ENCODE measurements at regions not wholly inside any gene's neighbourhood (a gene's known extent, or its start where the extent isn't known, plus 50 kb on each side); places are given as distances from the start of the nearest gene placed in this dataset.

DNA sequence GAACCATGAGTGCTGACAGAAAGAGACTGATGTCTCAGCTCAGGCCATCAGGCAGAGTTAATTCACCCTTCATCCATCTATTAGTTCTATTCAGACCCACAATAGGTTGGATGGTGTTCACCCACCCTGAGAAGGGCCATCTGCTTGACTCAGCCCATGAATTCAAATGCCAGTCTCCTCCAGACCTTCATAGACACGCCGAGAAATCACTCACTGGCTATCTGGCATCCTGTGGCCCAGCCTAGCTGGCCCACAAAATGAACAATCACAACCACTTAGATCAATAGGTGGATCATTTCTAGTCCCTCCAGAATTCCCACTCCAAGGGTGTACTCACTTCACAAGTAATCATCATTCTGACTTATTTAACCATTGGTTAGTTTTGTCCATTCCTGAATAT lies 58.2 kb downstream of the MYEOV start:
- peaks cover 3 to 34% of the 10 kb centered on the region in 2 experiments; a peak in 3 of 4 replicates for H3K4me1 ChIP-seq (ENCODE audit: control insufficient read depth in 1 of 2, insufficient read depth in 2 of 2, low read depth in 1 of 2, low read length in 1 of 2)
- H2AFZ ChIP-seq (ENCODE audit: low read depth) = no peak overlapping the region
- no peaks in the 10 kb centered on the region; the same call in 1 of the 2 replicates for H3K9me3 ChIP-seq
- H3K27ac ChIP-seq (ENCODE audit: low read depth in 2 of 2, low read length in 1 of 2) = peak overlapping the region in 1 of 2 experiments; percentile 77; a peak in 2 of 4 replicates
- H3K27me3 ChIP-seq (ENCODE audit: insufficient read depth) = no peaks in the 10 kb centered on the region
- H3K9me2 ChIP-seq = no peaks in the 10 kb centered on the region
- CTCF ChIA-PET = no interaction called here
- WGBS (ENCODE audit: low lambda C conversion rate) = 69% methylated on average over 2 of the region's 2 CpGs
- H3K4me3 ChIP-seq (ENCODE audit: low read depth in 2 of 2, low read length in 1 of 2) = no peak overlapping the region
- no peak for TF ChIP-seq SIN3A (IDR thresholded peaks at IDR 0.05; ENCODE audit: borderline replicate concordance, low read depth, low read length)
- no peak for TF ChIP-seq RCOR1 (IDR thresholded peaks at IDR 0.05; ENCODE audit: low read length)
- TF ChIP-seq JUND (IDR thresholded peaks at IDR 0.05) = no peak
- TF ChIP-seq, protein P1, sequence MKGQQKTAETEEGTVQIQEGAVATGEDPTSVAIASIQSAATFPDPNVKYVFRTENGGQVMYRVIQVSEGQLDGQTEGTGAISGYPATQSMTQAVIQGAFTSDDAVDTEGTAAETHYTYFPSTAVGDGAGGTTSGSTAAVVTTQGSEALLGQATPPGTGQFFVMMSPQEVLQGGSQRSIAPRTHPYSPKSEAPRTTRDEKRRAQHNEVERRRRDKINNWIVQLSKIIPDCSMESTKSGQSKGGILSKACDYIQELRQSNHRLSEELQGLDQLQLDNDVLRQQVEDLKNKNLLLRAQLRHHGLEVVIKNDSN (IDR thresholded peaks at IDR 0.05; ENCODE audit: borderline replicate concordance, low read depth) = no peak
- TF ChIP-seq FOXJ3 (CRISPR knock-in tag; IDR thresholded peaks at IDR 0.05) = no peak
- no peak for TF ChIP-seq FOXM1 (IDR thresholded peaks at IDR 0.05; ENCODE audit: low read depth)
- TF ChIP-seq NRF1 (IDR thresholded peaks at IDR 0.05; ENCODE audit: low read depth, low read length) = no peak
- H3K36me3 ChIP-seq (replicated peaks in 1 of 2; ENCODE audit: control insufficient read depth in 1 of 2, insufficient read depth in 2 of 2, low read length in 1 of 2) = peaks cover 0 to 8% of the 10 kb centered on the region in 2 experiments
- POLR2A ChIA-PET = no interaction called here
- no peak for DNase-seq
- peak overlapping the region; percentile 13; the same call in 1 of the 2 replicates for H3K4me2 ChIP-seq
- peak overlapping the region; percentile 28; the same call in 1 of the 2 replicates for H3K9ac ChIP-seq
- H3K79me2 ChIP-seq (ENCODE audit: insufficient read depth) = 0 out of 2 replicates have a peak, but pooled peaks cover 3% of the 10 kb centered on the region
- H3F3A ChIP-seq (replicated peaks; ENCODE audit: insufficient read depth) = peaks cover 26% of the 10 kb centered on the region
- H4K20me1 ChIP-seq (ENCODE audit: insufficient read depth) = no peaks in the 10 kb centered on the region

DNA sequence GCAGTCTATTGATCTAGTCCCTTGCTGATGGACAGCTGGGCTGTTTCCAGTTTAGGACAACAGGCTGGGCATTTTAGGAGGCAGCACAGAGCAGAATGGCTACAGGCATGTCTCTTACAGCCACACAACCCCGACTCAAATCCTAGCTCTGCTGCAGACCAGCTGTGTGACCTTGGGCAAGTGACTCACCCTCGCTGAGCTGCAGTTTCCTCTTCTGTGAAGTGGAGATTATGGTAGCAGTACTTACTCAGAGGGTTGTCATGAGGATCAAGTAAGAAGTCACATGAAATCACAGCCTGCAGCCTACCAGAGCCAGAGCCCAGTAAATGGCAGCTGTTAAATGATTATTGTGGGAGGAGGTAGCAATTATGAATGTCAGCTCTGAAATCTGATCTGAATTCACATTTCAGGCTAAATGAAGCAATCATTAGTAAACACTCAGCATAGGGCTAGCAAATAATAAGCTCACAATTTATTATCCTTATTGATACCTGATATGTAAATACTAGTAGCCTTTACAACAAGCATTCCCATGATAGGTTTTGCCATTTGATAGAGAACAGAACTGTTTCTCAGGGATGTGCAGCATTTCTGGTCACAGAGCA lies 58.9 kb downstream of the MYEOV start:
- H3K79me2 ChIP-seq (ENCODE audit: insufficient read depth) = 0 out of 2 replicates have a peak, but pooled peaks cover 3% of the 10 kb centered on the region
- POLR2A ChIA-PET = no interaction called here
- peak overlapping the region; percentile 13 for H3K4me2 ChIP-seq
- H3K36me3 ChIP-seq (replicated peaks in 1 of 2; ENCODE audit: control insufficient read depth in 1 of 2, insufficient read depth in 2 of 2, low read length in 1 of 2) = peaks cover 0 to 2% of the 10 kb centered on the region in 2 experiments
- H3K27me3 ChIP-seq (ENCODE audit: insufficient read depth) = no peaks in the 10 kb centered on the region
- H3K4me3 ChIP-seq (ENCODE audit: low read depth in 2 of 2, low read length in 1 of 2) = no peak overlapping the region
- H3F3A ChIP-seq (replicated peaks; ENCODE audit: insufficient read depth) = peaks cover 26% of the 10 kb centered on the region
- DNase-seq = no peak
- CTCF ChIA-PET = no interaction called here
- H3K9me3 ChIP-seq = no peaks in the 10 kb centered on the region; the same call in 1 of the 2 replicates
- H3K27ac ChIP-seq (ENCODE audit: low read depth in 2 of 2, low read length in 1 of 2) = peak overlapping the region in 1 of 2 experiments; percentile 77; a peak in 2 of 4 replicates
- H2AFZ ChIP-seq (ENCODE audit: low read depth) = no peak overlapping the region
- no peaks in the 10 kb centered on the region for H3K9me2 ChIP-seq
- 16% methylated on average over 2 of the region's 2 CpGs for WGBS (ENCODE audit: low lambda C conversion rate)
- peak overlapping the region; percentile 28; the same call in 1 of the 2 replicates for H3K9ac ChIP-seq
- H4K20me1 ChIP-seq (ENCODE audit: insufficient read depth) = no peaks in the 10 kb centered on the region
- H3K4me1 ChIP-seq (ENCODE audit: control insufficient read depth in 1 of 2, insufficient read depth in 2 of 2, low read depth in 1 of 2, low read length in 1 of 2) = peaks cover 3 to 34% of the 10 kb centered on the region in 2 experiments; a peak in 3 of 4 replicates
- TF ChIP-seq NRF1 (IDR thresholded peaks at IDR 0.05; ENCODE audit: low read depth, low read length) (no peak), GABPA (IDR thresholded peaks at IDR 0.05; ENCODE audit: low read depth) (no peak), EP300 (IDR thresholded peaks at IDR 0.05; ENCODE audit: borderline replicate concordance in 1 of 2, low read depth in 1 of 2, low read length in 1 of 2) (peak in 1 of 2 experiments; percentile 62; a peak in 1 of 4 replicates), RAD21 (IDR thresholded peaks at IDR 0.05; ENCODE audit: low read length) (no peak), TCF12 (IDR thresholded peaks at IDR 0.05) (peak; percentile 77; the same call in 1 of the 2 replicates), TEAD4 (IDR thresholded peaks at IDR 0.05; ENCODE audit: borderline replicate concordance, insufficient read depth) (no peak), JUND (IDR thresholded peaks at IDR 0.05) (peak; percentile 49), EZH2phosphoT487 (IDR thresholded peaks at IDR 0.05; ENCODE audit: borderline replicate concordance, low read depth) (no peak), MEF2A (IDR thresholded peaks at IDR 0.05; ENCODE audit: borderline replicate concordance, low read depth) (no peak), RXRA (IDR thresholded peaks at IDR 0.05; ENCODE audit: borderline replicate concordance, low read depth) (no peak; the same call in 1 of the 2 replicates), ELF1 (IDR thresholded peaks at IDR 0.05) (no peak)
- TF ChIP-seq, protein P2, sequence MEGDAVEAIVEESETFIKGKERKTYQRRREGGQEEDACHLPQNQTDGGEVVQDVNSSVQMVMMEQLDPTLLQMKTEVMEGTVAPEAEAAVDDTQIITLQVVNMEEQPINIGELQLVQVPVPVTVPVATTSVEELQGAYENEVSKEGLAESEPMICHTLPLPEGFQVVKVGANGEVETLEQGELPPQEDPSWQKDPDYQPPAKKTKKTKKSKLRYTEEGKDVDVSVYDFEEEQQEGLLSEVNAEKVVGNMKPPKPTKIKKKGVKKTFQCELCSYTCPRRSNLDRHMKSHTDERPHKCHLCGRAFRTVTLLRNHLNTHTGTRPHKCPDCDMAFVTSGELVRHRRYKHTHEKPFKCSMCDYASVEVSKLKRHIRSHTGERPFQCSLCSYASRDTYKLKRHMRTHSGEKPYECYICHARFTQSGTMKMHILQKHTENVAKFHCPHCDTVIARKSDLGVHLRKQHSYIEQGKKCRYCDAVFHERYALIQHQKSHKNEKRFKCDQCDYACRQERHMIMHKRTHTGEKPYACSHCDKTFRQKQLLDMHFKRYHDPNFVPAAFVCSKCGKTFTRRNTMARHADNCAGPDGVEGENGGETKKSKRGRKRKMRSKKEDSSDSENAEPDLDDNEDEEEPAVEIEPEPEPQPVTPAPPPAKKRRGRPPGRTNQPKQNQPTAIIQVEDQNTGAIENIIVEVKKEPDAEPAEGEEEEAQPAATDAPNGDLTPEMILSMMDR (IDR thresholded peaks at IDR 0.05) = no peak
- TF ChIP-seq, protein P3, sequence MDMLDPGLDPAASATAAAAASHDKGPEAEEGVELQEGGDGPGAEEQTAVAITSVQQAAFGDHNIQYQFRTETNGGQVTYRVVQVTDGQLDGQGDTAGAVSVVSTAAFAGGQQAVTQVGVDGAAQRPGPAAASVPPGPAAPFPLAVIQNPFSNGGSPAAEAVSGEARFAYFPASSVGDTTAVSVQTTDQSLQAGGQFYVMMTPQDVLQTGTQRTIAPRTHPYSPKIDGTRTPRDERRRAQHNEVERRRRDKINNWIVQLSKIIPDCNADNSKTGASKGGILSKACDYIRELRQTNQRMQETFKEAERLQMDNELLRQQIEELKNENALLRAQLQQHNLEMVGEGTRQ (IDR thresholded peaks at IDR 0.05; ENCODE audit: borderline replicate concordance, low read depth, low read length) = no peak
- TF ChIP-seq, protein P4, sequence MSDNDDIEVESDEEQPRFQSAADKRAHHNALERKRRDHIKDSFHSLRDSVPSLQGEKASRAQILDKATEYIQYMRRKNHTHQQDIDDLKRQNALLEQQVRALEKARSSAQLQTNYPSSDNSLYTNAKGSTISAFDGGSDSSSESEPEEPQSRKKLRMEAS (IDR thresholded peaks at IDR 0.05; ENCODE audit: low read depth) = 0 out of 2 replicates have a peak, but pooled peaks have one; percentile 34
- TF ChIP-seq, protein P5, sequence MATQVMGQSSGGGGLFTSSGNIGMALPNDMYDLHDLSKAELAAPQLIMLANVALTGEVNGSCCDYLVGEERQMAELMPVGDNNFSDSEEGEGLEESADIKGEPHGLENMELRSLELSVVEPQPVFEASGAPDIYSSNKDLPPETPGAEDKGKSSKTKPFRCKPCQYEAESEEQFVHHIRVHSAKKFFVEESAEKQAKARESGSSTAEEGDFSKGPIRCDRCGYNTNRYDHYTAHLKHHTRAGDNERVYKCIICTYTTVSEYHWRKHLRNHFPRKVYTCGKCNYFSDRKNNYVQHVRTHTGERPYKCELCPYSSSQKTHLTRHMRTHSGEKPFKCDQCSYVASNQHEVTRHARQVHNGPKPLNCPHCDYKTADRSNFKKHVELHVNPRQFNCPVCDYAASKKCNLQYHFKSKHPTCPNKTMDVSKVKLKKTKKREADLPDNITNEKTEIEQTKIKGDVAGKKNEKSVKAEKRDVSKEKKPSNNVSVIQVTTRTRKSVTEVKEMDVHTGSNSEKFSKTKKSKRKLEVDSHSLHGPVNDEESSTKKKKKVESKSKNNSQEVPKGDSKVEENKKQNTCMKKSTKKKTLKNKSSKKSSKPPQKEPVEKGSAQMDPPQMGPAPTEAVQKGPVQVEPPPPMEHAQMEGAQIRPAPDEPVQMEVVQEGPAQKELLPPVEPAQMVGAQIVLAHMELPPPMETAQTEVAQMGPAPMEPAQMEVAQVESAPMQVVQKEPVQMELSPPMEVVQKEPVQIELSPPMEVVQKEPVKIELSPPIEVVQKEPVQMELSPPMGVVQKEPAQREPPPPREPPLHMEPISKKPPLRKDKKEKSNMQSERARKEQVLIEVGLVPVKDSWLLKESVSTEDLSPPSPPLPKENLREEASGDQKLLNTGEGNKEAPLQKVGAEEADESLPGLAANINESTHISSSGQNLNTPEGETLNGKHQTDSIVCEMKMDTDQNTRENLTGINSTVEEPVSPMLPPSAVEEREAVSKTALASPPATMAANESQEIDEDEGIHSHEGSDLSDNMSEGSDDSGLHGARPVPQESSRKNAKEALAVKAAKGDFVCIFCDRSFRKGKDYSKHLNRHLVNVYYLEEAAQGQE (IDR thresholded peaks at IDR 0.05; ENCODE audit: low read depth, low read length) = no peak; the same call in 1 of the 2 replicates
